ENCODE measurements at regions not wholly inside any gene's neighbourhood (a gene's known extent, or its start where the extent isn't known, plus 50 kb on each side); places are given as distances from the start of the nearest gene placed in this dataset.
A peak's percentile ranks its signal among the peaks of the same experiment; 100 is the strongest.

DNA sequence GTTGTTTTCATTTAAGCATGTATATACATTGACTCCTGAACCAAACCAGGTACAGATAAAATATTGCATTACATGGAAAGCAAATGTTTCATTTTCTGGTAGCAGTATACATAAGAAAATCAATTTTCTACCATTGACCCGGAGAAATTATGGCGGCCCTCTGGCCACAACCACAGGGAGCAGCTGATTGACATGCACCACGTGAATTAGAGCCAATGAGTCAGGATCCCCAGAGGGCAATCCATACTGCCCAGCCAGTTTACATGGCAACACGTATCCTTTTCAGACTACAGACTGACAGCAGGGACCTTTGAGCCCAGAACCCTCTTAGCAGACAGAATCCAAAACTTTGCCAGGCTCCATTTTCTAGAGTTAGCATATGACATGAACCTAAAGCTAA is 272.2 kb upstream of the NEBL start:
- ATAC-seq (ENCODE audit: insufficient read depth, low FRiP score) (no peak), DNase-seq (no peak)
- no peak for TF ChIP-seq CTCF (IDR thresholded peaks at IDR 0.05; ENCODE audit: control extremely low read depth, extremely low read depth)
- no peak overlapping the region for H3K4me3 ChIP-seq
- H3K36me3 ChIP-seq (ENCODE audit: control insufficient read depth in 4 of 4, insufficient read depth in 4 of 4, low read length in 4 of 4): peaks cover 0 to 4% (median 0%) of the 10 kb centered on the region in 4 donors
- no peak overlapping the region for H3K27ac ChIP-seq (ENCODE audit: low read depth in 1 of 2, low read length in 1 of 2)
- 86 to 93% methylated on average over 4 of the region's 4 CpGs for WGBS, 2 donors
- no peaks in the 10 kb centered on the region for H3K27me3 ChIP-seq (ENCODE audit: control insufficient read depth in 3 of 3, insufficient read depth in 3 of 3, low read length in 2 of 3)
- peaks cover 0 to 6% (median 4%) of the 10 kb centered on the region in 5 donors for H3K4me1 ChIP-seq (ENCODE audit: control insufficient read depth in 5 of 5, insufficient read depth in 5 of 5, low read length in 5 of 5)
- H3K9ac ChIP-seq (ENCODE audit: insufficient read depth in 1 of 2, low read length in 2 of 2): no peak overlapping the region
- H3K9me3 ChIP-seq (ENCODE audit: control insufficient read depth in 4 of 4, insufficient read depth in 3 of 4, low read length in 3 of 4): no peaks in the 10 kb centered on the region

GRCh38 chr10:21167288-21168010 is 270.3 kb upstream of the NEBL start:
- peaks cover 0 to 4% (median 0%) of the 10 kb centered on the region in 4 donors for H3K36me3 ChIP-seq (ENCODE audit: control insufficient read depth in 4 of 4, insufficient read depth in 4 of 4, low read length in 4 of 4)
- H3K27me3 ChIP-seq (ENCODE audit: control insufficient read depth in 3 of 3, insufficient read depth in 3 of 3, low read length in 2 of 3): no peaks in the 10 kb centered on the region
- peak overlapping the region in 1 of 2 donors; percentile 58 for H3K9ac ChIP-seq (ENCODE audit: insufficient read depth in 1 of 2, low read length in 2 of 2)
- H3K4me3 ChIP-seq: no peak overlapping the region
- no peak for ATAC-seq (ENCODE audit: insufficient read depth, low FRiP score)
- H3K9me3 ChIP-seq (ENCODE audit: control insufficient read depth in 4 of 4, insufficient read depth in 3 of 4, low read length in 3 of 4): no peaks in the 10 kb centered on the region
- TF ChIP-seq CTCF (IDR thresholded peaks at IDR 0.05; ENCODE audit: control extremely low read depth, extremely low read depth): no peak
- no peak for DNase-seq
- peaks cover 0 to 4% (median 0%) of the 10 kb centered on the region in 5 donors for H3K4me1 ChIP-seq (ENCODE audit: control insufficient read depth in 5 of 5, insufficient read depth in 5 of 5, low read length in 5 of 5)
- WGBS, 2 donors: 68 to 87% methylated on average over 8 of the region's 8 CpGs
- peak overlapping the region in 1 of 2 donors; percentile 75 for H3K27ac ChIP-seq (ENCODE audit: low read depth in 1 of 2, low read length in 1 of 2)

- Histone ChIP-seq H3K27me3 (ENCODE audit: control insufficient read depth in 3 of 3, insufficient read depth in 3 of 3, low read length in 2 of 3) (no peaks in the 10 kb centered on the region), H3K9me3 (ENCODE audit: control insufficient read depth in 4 of 4, insufficient read depth in 3 of 4, low read length in 3 of 4) (peaks cover 0 to 3% (median 0%) of the 10 kb centered on the region in 4 donors), H3K4me3 (peak overlapping the region; percentile 17), H3K27ac (ENCODE audit: low read depth in 1 of 2, low read length in 1 of 2) (peak overlapping the region in 1 of 2 donors; percentile 88), H3K36me3 (ENCODE audit: control insufficient read depth in 4 of 4, insufficient read depth in 4 of 4, low read length in 4 of 4) (no peaks in the 10 kb centered on the region), H3K4me1 (ENCODE audit: control insufficient read depth in 5 of 5, insufficient read depth in 5 of 5, low read length in 5 of 5) (peaks cover 0 to 4% (median 0%) of the 10 kb centered on the region in 5 donors), H3K9ac (ENCODE audit: insufficient read depth in 1 of 2, low read length in 2 of 2) (peak overlapping the region in 1 of 2 donors; percentile 58)
- DNase-seq (peak; percentile 22 to 52 (median 50)), ATAC-seq (ENCODE audit: insufficient read depth, low FRiP score) (peak; percentile 77)
- WGBS, 2 donors: 58 to 69% methylated on average over 16 of the region's 16 CpGs
- no peak for TF ChIP-seq CTCF (IDR thresholded peaks at IDR 0.05; ENCODE audit: control extremely low read depth, extremely low read depth)
Measured at GRCh38 chr10:21166557-21167287, 269.6 kb upstream of the NEBL start.

All from lung (tissue), 11 donors.